GM21367 (cell line): ENCODE measurements at regions not wholly inside any gene's neighbourhood (a gene's known extent, or its start where the extent isn't known, plus 50 kb on each side); places are given as distances from the start of the nearest gene placed in this dataset.

Source experiments
- ATAC-seq: cut with Tn5 transposase; IDR thresholded peaks from one replicate; pipeline ENCODE4 v1.9.1; 2021; ENCODE audit not compliant: unreplicated experiment

DNA sequence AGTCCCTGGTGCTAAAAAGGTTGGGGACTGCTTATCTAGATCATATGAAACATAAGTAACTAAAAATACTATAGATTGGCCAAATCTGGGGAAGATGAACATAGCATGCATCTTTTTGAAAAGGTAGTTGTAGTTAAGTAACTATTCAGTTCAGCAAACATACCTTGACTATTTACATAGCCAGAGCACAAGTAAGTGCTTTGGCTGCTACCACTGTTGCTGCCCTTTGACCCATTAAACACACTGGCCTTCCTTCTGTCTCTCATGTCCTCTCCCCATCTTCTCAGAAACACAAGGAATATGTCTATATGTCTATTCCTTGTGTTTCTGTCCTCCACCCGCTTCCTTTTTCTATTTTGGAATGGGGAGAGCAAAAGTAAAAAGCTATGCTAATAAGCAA is 87.9 kb upstream of the SPRY1 start:
- no peak for ATAC-seq

DNA sequence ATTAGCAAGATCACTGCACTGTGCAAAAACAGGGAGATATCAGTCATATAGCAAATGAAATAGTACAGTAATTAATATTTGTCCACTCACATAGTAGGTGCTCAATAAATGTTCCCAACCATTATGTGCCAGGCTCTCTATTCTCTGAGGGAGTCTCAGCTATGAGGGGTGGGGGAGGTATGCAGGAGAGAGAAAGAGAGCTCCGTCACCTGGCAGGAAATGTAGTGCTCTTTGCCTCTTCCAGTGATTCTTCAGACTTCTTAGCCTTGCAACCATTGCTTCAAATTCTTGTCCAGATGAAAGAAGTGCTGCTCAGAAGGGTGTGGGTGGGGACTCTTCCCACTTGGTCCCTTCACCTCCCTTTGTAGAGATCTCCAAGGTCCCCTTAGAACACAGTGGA is 84.5 kb upstream of the SPRY1 start:
- no peak for ATAC-seq

DNA sequence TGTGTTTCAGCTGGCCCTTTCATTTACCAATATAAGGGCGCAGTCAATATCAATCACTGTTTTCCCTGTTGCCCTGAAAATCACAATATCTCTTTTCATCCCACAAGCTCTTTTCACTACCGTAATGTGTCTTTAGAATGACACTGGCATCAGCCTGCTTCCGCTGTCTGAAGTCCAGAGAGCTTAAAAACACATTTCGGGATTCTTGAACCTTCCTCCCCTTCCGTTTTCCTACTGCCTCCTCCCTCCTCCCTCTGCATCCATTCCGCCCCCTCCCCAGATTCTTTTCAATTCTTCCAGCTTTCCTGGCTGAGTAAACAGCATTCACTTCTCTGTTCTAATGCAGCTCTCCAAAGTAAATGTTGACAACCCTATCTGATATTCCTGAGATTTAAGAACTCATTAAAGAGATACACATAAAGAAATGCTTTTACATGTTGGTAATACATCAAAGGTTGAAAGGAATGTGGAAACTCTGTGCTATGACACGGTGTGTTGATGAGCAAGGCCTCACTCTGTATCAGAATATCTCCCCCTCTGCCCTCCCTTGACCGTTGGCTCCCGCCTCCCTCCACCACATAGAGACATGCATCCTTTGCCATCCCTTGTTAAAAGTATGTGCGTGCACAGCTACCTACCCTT is 83.5 kb upstream of the SPRY1 start:
- ATAC-seq = no peak

DNA sequence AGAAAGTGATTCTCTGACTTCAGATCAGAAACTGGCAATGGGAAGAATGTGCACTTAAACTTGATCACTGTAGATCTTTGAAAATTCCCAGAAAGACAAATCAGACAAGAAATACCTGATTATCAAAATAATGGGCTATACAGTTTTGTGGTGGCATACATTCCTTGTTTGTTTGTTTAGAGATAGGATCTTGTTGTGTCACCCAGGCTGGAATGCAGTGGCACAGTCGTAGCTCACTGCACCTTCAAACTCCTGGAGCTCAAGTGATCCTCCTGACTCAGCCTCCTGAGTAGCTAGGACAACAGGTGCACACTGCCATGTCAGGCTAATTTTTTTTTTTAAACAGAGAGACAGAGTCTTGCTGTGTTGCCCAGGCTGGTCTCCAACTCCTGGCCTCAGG is 81.0 kb upstream of the SPRY1 start:
- no peak for ATAC-seq

DNA sequence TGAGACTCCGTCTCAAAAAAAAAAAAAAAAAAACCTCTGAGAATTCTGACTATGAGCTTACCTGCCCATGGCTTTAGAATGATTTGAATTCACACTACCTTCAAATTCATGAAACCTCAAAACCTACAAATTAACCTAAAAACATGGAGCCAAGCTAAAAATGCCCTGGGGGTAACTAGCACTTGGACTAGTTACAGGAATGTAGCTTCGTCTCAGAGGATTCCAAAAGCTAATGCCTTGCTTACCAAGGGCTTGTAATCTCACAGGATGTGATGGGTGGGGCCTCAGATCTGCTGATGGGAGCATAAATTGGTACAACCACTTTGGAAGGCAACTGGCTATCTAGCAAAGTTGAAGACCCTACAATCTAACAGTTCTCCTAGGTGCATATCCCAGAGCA is 79.4 kb upstream of the SPRY1 start:
- ATAC-seq = no peak

DNA sequence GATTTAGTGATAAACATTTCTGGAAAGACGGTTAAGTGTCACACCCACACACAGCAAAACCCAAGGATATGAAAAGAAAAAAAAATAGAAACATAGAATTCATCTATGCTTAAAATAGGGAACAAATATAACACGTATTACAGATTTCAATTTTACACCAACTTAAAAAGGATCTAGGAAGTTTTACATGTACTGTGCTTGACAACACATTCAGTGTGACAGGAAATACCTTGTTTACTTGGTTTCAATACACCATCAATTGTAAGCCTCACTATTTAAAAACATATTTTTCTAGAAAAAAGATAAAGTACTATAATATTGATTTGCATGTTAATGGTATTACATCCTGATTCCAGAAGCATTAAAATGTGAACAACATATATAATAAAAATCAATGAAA is 77.0 kb upstream of the SPRY1 start:
- no peak for ATAC-seq

DNA sequence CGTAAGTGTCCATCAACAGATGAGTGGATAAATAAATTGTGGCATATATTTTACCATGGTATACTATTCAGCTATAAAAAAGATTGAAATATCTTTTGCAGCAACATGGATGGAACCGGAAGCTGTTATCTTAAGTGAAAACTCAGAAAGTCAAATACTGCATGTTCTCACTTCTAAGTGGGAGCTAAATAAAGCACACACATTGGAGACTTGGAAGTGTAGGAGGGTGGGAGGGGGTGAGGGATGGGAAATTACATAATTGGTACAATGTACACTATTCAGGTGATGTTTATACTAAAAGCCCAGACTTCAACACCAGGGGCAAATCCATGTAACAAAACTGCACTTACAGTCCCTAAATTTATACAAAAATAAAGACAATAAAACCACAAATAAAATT is 72.6 kb upstream of the SPRY1 start:
- no peak for ATAC-seq

DNA sequence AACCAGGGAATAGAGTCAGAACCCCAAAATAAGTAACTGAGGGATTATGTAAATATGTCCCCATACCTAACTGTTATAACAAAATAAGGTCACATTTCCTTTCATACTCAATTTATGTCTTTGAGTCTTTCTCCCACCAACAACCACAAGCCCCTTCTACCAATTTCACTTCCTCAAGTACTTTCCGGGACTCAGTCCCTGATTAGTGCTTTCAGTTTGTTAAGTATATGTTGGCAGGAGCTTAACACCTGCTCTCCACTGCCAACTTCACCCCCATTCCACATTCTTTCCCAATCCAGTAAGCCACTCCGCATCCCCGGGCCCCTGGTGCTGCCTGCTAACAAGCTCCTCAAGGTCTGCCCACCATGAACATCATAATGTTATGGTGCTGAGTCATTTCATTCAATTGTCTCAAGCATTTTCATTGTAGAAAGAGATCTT is 71.3 kb upstream of the SPRY1 start:
- peak; percentile 99 for ATAC-seq

DNA sequence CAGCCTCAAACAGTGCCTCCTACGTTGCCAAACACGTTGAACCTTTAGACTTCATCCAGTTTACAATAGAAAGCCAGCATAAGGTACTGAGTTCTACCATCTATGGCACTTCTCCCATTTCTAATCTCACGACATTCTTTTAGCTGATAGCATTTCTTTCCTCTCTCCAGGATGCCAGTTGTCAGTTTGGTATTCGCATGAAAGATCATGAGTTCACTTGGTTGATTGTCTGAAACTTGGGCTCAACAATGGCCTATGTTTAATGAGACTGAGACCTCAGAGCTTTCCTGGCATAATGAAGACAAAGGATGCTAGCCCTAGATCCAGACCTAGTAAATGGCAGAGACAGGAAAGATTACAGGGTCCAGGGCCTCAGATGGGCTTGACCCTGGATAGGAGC is 69.2 kb upstream of the SPRY1 start:
- ATAC-seq = no peak

DNA sequence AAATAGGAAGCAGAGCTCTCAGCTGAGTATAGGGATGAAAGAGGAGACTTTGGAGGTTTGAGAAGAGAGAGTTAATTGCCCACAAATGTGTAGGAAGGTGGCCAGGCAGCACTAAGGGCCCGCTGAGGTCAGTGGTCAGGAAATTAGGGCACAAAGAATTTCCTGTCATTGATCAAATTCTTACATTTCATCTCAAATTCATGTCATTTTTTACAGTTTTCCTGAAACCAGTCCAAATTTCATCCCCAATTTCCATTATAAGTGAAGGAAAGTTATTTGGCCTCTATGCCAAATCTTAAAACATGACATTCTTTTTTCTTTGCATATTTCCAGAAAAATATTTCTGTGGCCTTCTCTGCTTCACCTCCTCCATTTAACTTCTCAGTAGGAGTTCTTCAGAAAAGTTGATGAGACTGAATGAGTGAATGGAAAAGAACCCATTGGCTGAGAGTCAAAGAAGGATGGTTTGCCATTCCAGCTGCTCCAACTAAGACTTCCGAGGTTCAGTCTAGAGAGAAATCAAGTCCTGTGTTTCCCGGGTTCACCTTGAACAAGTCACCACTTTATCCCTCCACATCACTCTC is 68.7 kb upstream of the SPRY1 start:
- ATAC-seq = no peak

DNA sequence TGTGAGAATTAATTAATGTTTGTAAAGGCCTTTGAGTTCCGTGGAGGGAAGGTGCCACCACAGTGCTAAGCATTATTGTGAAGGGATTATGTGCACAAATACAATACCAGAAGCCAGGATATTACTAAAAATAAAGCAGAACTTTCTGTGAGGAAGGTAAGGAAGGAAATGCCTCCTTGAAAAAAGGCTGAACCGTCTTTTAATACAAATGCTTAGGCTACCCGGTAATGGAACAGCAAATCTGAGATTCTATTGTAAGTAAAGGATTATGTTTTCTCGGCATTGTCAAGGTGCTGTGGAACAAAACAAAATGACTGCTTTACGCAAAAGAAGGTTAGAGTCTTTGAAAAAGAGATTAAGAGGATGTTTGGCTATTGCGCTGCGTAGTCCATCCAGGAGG is 57.9 kb upstream of the SPRY1 start:
- no peak for ATAC-seq

DNA sequence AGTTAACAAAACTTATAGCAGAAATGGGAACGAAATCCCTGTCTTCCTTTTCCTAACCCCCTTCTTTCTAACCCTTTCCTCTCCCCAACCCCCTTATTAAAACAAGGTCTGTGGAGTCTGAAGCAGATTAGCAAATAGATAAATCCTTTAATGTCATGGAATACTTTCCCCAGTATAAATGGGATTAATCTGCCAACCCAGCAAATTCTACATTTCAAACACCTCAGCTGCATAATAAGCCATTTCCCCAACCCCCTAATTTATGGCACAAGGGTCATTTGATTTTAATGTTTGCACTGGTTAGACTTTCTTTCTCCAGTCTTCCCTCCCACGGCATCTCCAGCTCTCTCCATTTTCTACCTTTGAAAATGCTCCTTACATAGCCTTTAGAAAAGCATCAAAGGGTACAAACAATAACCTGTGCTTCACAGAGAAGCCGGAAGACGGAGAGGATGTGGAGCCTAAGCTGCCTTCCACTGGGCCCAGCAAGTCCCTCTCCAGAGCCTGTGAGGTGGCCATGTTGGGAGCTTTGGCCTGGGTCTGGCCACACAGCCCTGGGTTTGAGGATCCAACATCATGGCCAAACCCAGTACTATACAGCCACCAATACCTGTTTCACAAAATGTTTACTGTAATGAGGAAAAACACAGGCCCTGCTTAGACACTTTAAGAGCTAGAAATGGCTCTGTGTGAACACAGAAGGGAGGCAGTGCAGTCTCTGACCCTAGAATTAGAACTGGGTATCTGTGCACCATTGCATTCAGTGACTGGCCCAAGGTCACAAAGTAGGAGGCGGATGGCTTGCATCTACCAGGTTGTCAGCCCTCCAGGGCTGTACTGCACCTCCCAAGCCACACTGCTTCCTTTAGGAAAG is 56.9 kb upstream of the SPRY1 start:
- ATAC-seq = no peak

DNA sequence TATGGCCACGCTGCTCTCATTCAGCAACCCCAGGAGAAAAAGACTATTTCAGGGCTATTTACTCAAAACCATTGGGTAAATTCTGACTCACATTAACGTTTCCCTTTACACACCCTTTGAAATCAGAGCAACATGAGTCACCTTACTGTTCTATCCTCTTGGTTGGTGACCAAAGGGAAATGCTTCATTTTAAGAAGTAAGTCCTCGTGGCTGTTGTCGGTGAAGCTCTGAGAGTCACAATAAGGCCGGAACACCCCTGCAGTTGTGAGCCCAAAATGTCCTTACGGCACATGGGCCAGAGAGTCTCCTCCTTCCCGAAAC is 56.3 kb upstream of the SPRY1 start:
- no peak for ATAC-seq

DNA sequence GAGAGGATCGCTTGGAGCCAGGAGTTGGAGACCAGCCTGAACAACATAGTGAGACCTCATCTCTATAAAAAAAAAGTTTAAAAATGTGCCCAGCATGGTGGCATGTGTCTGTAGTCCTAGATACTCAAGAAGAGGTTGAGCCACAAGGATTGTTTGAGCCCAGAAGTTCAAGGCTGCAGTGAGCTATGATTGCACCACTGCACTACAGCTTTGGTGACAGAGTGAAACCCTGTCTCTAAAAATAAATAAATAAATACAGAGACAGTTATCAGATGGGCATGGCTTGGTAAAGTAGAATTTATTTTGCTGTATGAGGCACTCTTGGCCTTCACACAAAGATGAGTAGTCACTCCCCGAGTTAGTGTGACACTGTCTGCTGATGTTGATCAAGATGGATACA is 54.1 kb upstream of the SPRY1 start:
- no peak for ATAC-seq

DNA sequence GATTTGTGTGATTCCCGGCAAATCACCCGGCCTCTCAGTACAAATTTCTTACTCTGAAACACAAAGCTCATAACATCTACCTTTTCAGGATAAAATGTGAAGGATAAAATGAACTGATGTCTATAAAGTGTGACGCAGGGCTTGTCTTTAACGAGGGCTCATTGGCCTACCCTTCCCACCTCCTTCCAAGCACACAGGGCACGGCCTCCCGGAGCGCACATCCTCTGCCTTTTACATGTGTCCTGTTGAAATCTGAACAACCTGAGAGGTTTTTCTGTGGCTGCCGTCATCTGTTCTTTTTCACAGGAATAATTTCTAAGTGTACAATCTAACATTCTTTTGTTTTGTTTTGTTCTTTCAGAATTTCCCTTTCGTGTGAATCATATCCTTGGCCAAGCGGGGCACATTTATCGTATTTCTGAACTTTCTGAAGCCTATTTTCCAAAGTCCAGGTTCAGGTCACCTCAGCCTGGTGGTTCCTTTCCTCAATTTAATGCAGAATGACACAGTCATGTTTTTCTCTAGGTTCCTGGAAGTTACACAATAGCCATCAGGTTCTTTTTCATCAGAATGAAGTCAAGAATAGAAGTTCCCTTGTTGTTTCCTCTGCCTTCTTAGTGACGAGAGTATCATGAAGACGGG is 53.1 kb upstream of the SPRY1 start:
- ATAC-seq = no peak

DNA sequence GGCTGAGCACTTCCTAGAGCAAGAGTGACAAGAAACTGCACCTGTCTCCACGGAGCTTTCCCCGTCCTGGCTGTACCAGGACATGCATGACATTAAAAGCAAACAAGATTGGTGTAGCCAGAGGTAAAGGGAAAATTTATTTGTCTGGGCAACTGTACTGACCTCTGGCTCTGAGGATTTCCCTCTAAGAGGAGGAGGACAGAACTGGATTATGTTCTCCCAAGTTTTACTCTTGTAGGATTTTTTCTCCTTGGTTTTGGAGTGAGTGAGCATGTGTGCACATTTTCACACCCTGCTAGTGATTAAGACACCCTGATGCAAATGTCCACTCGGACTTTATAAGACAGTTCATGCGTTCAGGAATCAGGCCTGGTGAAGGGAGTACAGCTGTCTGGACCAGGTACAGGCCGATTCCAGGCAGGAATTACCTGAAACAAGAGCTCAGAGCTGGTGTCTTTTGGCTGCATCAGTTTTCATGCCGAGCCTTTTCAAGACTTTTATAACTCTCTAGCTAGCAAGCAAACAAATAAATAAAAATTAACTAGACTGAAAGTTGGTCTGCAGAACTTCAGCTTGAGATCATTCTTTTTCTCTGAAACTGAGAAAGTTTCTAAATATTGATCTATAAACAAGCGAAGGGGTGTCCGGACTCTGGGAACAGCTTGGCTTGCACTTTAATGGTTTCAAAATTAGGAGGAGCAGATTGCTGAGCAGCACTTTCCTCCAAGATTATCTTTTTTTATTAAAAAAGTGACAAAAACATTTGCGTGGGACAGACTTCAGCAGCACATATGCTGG is 51.3 kb upstream of the SPRY1 start:
- ATAC-seq = no peak

DNA sequence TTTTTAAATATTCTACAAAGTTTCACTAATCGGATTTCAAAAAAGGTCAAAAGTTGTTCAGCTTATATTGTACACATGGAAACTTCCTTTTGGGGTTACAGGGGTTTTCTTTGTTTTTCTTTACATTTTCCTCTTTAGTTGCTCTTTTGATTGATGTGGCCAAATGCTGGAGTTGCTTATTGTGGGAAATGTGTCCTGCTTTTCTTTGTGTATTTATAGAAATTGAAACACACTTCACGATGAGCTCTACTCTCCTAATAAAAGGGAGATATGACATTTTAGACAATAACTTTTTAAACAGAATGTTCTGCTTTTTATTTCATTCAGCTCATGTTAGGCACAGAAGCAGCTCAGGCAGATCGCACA is 50.7 kb upstream of the SPRY1 start:
- no peak for ATAC-seq

DNA sequence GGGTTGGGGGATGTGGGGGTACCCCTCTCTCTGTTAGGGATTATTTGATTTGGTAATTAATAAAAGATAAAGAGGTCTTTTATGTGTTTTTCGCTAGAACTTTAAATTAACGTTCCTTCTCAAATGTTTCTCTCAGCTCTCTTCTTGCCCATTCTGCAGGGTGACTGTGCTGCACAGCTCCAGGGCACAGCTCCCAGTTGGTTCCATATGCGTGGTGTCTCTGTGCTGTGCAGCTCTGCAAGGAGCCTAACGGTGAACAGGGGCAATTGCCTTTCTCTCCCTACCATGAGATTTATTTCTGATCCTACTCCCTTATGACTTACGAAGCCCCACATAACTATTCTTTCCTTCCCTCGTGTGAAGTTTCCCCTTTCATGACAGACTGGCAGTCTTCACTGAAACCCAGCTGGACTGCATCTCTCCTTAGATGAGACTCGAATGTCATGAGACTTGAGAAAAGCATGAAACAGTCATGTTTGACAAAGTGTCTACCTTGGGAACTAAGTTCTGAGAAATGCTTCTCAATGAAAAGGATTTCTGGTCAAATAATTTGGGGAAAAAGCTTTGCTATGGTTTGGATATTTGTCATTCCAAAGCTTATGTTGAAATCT is 50.2 kb upstream of the SPRY1 start:
- no peak for ATAC-seq
